ENCODE measurements at regions not wholly inside any gene's neighbourhood (a gene's known extent, or its start where the extent isn't known, plus 50 kb on each side); places are given as distances from the start of the nearest gene placed in this dataset.

- TF ChIP-seq EZH2 (IDR thresholded peaks at IDR 0.05; ENCODE audit: borderline replicate concordance, low read length) = no peak
- TF ChIP-seq, protein P1, sequence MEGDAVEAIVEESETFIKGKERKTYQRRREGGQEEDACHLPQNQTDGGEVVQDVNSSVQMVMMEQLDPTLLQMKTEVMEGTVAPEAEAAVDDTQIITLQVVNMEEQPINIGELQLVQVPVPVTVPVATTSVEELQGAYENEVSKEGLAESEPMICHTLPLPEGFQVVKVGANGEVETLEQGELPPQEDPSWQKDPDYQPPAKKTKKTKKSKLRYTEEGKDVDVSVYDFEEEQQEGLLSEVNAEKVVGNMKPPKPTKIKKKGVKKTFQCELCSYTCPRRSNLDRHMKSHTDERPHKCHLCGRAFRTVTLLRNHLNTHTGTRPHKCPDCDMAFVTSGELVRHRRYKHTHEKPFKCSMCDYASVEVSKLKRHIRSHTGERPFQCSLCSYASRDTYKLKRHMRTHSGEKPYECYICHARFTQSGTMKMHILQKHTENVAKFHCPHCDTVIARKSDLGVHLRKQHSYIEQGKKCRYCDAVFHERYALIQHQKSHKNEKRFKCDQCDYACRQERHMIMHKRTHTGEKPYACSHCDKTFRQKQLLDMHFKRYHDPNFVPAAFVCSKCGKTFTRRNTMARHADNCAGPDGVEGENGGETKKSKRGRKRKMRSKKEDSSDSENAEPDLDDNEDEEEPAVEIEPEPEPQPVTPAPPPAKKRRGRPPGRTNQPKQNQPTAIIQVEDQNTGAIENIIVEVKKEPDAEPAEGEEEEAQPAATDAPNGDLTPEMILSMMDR (conservative IDR thresholded peaks at IDR 0.05 in 1 of 2, IDR thresholded peaks at IDR 0.05 in 1 of 2; ENCODE audit: extremely low read depth in 1 of 2, insufficient read depth in 1 of 2, low read depth in 1 of 2, low read length in 2 of 2) = no peak
Observed at GRCh38 chr11:104442321-104442720, 278.4 kb upstream of the PDGFD start.
